Fibroblast of the conjunctiva (primary cell): ENCODE measurements at regions not wholly inside any gene's neighbourhood (a gene's known extent, or its start where the extent isn't known, plus 50 kb on each side); places are given as distances from the start of the nearest gene placed in this dataset.

ENCODE experiments used
- DNase-seq: peaks from one replicate; pipeline ENCODE4 v3.0.0-alpha.2; 2010; ENCODE audit warnings: low read depth

DNA sequence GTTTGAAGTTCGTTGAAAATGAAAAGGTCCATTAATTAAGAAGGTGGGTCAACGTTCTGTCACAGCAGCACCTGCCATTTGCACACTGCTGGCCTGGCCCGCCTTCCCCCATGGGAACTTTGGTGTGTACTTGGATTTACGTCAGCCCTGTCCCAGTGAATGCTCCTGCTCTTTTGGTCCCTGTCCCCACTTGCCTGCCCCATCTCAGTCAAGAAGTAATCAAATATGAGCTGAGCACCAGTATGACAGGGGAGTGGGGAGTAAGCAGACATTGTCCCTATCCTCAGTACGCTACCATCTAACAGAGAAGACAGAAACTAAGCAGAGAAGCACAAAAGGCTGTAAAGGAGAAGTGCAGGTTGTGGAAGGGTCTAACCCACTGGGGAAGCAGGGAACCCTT, 65.1 kb downstream of the SLC4A3 start:
- DNase-seq = no peak

DNA sequence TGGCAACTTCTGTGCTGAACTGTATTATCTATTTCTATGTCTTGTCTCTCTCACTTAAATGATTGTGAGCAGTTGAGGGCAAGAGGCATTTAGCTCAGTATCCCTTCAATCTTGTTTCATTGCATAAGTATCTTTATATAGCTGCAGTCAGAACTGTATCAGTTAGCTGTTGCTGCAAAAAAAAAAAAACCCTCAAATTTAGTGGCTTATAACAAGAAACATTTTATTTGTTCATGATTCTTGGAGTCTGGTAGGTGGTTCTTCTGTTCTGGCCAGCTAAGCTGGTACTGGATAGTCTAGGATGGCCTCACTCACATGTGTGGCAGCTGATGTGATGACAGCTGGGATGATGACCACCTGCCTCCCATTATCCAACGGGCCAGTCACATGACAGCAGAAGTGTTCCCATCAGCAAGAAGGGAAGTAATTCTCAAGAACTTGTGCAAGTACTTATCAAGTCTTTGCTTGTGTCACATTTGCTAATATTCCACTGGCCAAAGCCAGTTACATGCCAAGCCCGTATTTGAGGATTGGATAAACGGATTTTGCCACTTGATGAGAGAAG, 67.8 kb downstream of the SLC4A3 start:
- no peak for DNase-seq

DNA sequence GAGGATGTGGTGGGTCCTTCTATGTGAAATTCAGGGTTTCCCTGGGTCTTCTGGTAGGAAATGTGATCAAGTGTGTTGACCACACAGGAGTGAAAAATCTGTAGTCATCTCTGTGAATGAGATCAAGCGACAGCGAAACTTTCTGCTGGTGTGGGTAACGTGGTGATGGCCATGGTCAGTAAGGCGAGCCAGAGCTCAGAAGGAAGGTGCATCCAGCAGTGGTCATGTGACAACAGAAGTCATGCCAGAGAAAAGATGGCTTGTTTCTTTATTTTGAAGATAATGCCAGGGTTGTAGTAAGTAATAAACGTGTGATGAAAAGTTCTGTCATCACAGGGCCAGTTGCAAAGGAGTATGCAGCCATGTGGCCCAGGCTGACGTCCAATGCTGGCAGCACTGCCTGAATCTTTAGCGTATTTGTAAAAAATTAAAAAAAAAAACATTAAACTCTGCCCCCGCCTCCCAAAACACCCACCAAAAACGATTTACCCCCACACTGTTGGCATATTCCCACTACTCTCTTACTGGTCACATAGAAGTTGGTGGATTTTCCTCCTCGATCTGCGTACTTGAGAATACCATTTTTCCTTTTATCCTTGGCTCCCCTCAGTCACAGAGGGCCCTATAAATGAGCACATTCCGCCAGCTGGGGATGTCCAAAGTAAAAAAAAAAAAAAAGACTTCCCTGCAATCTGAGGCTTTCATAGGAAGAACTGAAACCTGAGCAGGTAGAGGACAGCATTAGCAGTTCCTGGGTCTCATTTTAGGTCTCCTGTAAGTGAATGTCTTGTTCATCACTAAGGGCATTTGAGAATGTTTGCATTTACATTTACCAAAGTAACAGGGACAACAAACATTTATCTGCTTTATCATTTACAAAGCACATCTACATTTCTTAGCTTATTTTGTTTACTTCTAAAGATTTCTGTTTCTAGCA, 70.6 kb downstream of the SLC4A3 start:
- no peak for DNase-seq

DNA sequence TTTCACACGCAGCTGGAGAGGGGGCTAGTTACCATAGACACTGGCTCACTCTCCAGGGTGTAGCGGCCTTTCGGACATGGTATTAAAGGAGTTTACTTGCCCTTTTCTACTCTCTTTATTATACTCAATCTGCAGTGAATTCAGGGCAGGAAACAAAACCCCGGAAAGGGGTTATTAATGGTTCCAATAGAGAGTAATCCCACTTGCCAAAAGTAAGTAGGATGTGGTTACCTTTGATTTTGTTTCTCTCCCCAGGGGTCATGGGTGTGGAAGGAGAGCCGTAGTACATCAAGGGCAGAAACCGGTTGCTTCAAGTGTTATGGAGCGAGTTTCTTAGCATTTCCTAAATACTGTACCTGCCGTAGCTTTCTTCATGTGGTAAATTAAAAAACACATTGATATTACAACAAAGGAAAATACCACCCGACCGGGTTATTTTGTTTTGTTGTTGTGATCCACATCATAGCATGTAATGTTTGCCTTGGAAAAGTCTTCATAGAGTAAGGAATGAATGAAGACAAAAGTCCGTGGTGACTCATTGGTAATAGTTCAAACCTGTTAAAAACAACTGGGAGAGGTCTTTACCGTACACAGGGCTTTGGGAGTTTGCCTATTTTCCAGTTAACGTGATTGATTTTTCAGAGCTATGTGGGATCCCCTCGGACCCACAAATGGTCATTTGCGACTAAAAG, 71.5 kb downstream of the SLC4A3 start:
- DNase-seq = no peak

DNA sequence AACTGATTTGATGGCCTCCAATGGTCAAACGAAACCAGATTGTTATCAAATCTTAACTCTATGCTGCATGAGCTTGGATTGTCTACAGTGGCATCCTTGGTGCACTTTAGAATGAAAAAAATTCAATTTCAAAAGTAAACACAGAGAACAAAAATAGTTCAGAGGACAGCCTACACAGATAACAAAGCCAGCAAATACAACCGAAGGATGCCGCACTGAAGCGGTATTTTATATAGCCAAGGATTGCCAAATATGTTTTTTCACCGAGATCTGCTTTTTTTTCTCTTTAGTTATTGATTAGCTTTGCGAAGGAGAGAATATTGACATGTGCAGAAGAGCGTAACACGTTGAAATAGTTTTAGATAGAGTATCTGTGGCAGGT, 72.0 kb downstream of the SLC4A3 start:
- DNase-seq = no peak

DNA sequence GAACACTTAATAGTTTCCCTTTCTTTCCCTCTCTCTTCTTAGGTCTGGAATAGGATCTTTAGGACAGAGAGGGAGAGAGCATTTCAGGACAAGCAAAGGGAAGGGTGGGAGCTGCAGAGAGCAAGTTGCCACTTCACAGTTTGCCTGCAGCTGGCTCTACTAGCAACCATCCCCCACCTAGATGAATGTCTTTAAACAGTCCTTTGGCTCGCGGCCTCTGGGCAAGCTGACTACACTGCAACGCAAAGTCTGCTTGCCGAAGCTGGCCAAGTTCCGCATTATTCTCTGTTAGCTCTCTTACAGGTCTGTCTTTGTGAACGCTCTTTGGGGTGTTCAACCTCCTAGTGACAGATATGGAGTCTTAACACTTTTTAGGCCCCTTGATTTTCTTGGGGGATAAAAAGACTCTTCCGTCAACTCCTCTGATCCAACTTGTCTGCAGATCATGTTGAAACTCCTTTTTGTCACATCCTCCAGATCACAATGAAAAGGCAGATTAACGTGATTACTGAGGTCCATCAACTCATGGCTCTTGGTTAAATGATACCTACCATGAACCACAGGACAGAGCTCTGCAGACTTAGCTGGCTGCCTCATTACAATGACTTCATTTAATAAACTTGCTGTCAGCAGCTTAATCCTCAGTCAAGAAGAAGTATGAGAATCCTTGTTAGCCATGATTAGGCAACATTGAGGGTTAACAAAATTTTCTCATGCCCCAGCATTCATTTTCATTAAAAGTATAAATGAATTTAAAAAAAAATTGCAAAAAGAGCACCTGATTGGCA, 74.6 kb downstream of the SLC4A3 start:
- no peak for DNase-seq

DNA sequence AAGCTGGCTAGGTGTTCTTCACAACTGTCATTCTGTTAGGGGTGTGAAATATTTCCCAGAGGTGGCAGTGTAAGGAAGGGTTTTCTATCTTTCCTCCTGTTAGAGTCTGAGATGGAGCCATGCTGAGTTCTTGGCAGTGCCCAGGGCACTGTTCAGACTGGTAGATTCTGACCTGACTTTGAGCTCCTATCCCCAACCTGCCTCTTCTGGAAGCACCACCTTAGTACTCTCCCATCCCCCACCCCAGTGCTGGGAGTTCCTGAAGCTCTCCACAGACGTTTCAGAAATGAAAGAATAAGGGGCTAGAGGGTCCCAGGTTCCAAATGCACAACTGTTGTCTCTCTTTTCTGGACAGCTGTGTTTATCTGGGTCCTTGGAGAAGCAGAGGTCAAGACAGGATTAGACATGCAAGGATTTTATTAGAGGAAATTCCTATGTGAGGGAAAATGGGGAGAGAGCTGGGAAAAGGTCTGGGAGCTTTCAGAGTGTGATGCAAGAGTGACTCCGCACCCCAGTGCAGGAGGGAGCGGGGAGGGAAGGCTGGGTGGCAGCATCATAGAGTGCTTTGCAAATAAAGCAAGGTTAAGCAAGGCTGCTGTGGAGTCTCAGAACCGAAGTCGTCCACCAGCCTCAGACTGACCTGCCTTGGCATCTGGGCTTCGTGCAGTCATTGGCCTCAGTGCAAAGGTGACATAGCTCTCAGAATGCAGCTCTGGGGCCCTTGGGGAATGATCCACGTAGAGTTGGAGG, 75.5 kb downstream of the SLC4A3 start:
- DNase-seq = no peak

DNA sequence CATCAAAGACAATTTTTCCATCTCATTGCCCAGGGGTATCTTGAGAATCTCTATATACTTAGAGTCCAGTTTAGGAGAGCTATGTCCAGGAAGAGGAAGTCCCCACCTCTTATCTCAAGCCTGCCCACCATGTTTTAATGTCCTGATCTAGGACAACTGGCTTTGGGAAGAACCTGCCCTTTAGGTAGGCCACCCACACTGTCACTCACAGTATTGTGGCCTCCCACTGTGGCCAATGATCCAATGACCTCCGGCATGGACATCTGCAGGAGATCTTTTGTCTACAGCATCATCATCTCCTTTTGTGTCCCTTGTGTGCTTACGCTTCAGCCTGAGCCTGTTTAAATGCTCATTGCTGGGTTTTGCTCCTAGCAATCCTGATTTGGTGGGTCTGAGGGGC, 77.4 kb downstream of the SLC4A3 start:
- no peak for DNase-seq

DNA sequence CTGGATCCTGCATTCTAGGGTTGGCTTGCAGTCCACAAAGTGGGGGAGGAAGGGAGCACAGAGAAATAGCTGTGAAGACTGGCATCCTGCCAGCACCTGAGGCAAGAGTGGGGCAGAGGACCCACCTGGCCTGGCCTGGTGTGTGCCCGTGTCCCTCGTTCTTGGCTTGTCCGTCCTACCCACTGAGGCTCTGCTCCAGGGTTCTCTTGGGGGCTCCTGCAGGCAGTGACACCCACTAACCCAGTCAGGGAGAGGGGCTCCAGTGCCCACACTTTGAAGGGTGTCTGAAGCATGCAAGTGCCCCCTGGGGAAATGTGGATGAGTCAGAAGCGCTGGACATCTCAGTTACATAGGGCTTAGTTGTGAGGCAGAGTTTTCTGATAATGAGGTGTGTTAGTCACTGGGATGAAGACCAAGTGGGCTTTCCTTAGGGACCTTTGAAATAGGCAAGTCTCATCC, 79.4 kb downstream of the SLC4A3 start:
- no peak for DNase-seq

DNA sequence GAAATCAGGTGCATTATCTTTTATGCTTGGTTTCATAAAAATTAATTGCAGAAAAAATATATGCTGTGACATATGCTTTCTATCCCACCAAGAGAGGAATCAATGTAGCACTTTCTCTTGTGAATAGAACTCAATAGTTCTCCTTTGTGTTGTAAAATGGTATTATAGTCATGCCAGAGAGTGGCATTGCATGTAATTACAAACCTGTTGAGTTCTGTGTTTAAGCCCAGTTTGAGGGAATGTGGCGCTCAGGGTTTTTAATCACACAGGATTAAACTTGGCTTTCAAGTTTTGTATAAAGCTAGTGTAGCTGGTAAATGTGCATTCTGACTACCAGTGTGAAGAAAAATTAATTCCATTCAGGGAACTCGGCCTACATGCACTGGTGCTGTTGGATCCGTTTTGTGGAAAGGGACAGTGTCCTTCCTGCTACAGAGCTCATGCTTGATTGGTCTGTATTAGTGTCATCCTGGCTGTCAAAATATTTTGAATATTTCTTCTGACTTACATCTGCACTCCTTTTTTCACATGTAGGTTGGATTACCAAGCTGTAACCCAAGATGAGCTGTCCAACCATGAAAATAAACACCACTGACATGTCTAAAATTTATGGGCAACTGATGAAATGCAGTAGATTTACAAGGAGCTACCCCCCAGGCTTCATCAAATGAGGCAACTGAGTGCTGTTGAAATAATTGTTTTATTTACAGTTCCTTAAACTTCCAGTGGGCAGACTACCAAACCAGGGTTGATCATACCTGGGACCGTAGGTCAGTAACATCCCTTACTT, 80.3 kb downstream of the SLC4A3 start:
- no peak for DNase-seq

DNA sequence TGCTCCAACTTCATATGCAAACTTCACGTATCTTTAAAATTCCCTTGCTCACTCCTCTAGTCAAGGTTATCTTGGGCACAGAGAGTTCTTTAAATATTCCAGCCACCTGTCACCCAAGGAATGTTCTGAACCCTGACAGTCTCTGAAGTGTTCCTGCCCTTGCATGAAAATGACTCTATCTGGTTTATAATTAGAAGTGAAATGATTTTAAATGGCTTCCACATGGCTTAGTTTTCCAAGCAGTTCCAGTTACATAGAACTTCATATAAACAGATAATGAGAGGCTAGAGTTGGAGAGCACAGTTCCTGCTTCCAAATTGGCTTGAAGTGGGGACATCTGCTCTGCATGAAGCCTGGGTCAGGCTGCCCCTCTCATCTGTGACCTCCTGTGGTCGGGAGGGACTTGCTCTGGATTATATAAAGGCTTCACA, 81.9 kb downstream of the SLC4A3 start:
- no peak for DNase-seq

DNA sequence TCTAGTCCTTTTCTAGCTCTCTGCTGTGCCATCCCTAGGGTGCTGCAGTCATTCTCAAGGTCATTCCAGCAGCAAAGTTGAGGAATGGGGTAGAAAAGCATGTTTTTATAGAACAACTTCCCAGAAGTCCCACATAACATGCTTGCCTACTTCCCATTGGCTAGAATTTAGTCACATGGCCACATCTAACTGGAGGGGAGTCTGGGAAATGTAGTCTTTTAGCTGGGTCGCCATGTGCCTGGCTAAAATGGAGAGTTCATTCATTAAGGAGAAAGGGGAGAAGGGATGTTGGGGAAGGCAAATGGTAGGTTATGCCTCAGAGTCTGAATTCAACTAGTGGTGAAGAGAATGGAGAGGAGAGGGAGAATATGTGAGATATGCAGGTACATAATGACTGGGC, 85.7 kb downstream of the SLC4A3 start:
- DNase-seq = no peak

DNA sequence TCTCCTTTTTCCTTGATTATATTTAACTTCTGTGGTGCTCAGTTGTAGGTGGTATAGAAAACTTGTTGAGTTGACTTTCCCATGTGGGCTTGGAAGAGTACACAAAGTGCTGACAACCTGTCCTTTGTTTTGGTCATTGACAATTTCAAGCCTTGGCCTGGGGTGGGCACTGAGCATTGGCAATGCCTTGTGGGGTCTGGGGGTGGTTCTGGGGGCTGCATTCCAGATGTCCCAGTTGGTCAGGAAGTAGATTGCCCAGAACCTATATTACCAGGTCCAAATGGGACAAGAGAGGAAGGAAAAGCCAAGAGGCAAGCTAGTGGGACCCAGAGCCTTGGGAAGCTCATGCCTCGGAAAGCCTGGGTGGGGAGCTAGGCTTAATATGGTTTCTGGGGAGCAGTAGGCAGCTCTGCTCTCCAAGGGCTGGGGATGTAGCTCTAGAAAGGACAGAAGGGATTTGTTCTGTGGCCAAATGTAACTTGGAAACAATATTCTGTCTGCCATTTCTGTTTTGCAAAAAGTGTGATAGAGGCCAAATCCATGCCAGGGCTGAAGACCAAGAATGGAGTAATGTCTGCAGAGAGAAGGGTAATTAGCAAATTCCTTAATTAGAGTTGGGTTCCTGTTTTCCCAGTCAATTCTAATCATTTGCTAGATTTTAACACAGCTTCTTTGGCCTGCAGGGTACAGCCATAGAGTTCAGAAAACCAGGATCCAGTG, 87.4 kb downstream of the SLC4A3 start:
- no peak for DNase-seq

DNA sequence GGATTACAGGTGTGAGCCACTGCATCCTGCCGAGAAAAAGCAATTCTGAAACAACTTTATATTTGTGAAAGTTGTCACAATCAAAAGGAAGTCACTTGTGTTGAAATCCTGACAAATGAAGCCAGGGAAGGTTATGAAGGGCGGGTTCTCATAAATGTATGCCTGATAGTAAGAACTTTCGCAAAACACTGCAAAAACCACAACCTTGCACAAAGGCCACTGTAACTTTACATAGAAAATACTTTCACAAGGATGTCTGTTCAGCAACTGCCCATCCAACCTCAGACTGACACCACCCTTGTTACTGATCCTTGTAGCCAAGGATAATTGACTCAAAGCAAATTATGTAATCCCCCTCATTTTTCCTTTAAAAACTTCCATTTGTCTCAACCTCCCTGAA, 90.6 kb downstream of the SLC4A3 start:
- DNase-seq = no peak

DNA sequence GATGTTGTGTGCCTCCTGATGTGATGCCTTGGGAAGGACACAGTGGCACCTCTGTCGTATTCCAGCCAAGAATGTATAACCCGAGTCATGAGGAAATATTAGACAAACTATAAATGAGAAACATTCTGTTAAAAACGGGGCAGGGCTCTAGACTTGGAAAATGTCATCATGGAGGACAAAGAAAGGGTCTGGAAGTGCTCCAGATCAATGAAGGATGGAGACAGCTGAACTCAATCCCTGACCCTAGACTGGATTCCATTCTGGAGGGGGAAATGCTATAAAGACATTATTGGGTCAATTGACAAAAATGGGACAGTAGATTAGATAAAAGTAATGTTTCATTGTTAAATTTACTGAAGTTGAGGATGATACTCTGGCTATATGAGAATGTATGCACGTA, 92.1 kb downstream of the SLC4A3 start:
- no peak for DNase-seq

DNA sequence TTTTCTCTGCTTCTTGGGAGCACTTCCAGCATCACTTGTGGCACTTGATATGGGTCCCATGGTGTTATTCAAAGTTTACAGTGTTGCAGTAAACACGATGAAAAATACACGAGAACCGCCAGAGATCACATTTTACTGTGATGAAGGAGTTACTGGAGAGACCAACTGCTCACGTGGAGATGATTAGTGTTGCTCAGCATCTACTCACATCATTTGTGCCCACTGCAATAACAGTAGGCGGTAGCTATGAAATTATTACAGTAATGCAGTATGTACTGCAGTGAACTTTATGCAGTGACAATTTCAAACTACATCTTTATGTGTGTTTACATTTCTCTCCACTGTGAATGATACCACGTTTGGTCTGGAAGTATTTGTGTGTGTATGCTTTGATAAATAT, 93.5 kb downstream of the SLC4A3 start:
- DNase-seq = no peak

DNA sequence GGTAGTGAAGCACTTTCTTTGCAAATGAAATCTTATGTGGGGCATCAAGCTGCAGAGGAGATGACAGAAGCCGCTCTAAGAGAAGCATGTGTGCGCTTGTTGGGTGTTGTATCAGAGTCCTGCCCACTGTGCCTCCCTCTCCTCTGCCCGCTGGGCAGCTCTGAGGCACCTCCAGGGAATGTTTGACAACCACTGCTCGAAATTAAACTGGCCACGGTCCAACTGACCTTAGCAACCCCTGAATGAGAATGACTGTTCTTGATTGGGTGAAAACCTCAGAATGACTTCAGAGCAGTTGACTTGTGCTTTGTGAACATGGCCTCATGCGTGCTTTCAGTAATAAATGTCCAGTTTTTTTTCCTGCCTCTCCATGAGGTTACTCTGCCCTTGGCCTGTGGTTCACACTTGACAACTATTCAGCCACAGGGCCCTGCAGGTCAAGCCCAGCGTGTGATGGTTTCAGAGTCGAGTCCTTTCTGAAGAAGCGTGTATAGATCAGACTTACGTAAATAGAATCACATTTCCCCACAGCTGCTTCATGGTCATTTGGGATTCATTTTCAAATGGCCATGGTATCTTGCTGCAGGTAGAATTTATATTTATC, 94.9 kb downstream of the SLC4A3 start:
- no peak for DNase-seq

DNA sequence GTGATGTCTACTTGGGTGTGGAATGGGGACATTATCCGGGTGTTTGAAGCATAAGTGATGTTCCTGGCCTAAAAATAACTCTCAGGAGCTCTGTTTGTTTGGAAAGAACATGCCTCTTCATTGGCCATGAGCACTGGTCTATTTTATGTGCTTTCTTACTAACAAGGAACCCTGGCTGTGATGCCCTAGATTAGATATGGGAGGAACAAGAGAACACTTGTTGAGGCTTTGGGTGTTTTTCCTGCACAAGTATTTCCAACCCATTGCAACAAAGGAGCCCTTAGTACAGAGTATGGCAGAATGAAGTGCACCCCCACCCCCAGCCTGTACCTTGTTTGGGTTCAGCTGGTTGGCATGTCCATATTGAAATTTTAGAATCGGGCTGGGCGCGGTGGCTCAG, 95.9 kb downstream of the SLC4A3 start:
- DNase-seq = no peak

DNA sequence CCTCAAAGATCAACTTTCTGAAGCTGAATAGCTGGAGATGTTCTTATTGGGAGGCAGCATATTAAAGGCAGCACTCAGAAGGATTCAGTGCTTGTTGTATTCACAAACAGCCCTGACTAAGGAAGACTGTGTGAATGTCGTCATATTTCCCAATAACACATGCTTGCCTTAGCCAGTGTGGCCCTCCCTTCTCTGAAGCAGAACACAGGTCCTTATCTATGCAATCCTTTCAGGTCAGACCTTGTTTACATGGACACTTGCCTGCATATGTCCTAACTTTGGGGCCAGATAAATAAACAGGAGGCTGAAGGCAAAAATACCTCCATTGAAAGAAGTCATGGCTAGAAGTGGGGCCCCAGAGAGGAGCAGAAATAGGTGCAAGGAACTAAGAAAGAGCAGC, 97.2 kb downstream of the SLC4A3 start:
- no peak for DNase-seq

DNA sequence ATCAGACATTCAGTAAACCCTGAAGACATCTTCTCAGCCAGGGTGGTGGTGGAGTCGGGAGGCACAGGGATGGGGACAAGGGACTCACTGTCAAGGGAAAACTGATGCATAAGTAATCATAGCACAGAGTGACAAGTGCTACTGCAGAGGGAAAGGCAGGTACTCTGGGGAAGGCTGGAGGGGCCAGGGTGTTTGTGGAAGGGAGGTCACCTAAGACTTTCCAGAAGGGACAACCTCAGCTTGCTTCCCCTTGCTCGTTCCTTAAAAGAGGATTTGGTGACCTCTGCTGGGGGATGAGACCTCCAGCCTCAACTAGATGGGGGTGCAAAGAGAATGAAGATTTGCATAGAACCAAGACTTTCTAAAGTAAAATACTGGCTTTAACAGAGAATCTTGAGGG, 99.5 kb downstream of the SLC4A3 start:
- no peak for DNase-seq
